GM12878 (cell line): ENCODE measurements at regions not wholly inside any gene's neighbourhood (a gene's known extent, or its start where the extent isn't known, plus 50 kb on each side); places are given as distances from the start of the nearest gene placed in this dataset.

ENCODE experiments used
- EP300 ChIP-seq, 2 experiments: fragments of 150-350 bp in 1 of 2; IDR thresholded peaks; 2 replicates each; pipeline ENCODE4 v1.6.1; 2011 to 2012; ENCODE audit warnings: low read depth in 2 of 2, low read length in 2 of 2, borderline replicate concordance in 1 of 2, improper control_type of control experiment in 1 of 2, inconsistent platforms in 1 of 2; ENCODE audit not compliant: control insufficient read depth in 1 of 2
- POLR2A ChIP-seq: IDR thresholded peaks from 2 replicates; pipeline ENCODE4 v1.6.1; 2011; ENCODE audit warnings: low read depth, mild to moderate bottlenecking, low read length
- SIX5 ChIP-seq: IDR thresholded peaks from 2 replicates; pipeline ENCODE4 v1.6.1; 2011; ENCODE audit warnings: mild to moderate bottlenecking, low read depth, low read length, moderate library complexity; ENCODE audit not compliant: severe bottlenecking
- SREBF1 ChIP-seq: IDR thresholded peaks from 2 replicates; pipeline ENCODE4 v1.6.1; 2012; ENCODE audit warnings: mild to moderate bottlenecking, low read length
- TAF1 ChIP-seq: IDR thresholded peaks from 2 replicates; pipeline ENCODE4 v1.6.1; 2011; ENCODE audit warnings: mild to moderate bottlenecking, low read depth, low read length, borderline replicate concordance
- TCF12 ChIP-seq: IDR thresholded peaks from 2 replicates; pipeline ENCODE4 v1.6.1; 2011; ENCODE audit warnings: low read depth, mild to moderate bottlenecking, low read length
- ZNF274 ChIP-seq: IDR thresholded peaks from one replicate; pipeline ENCODE4 v1.8.0; 2011; ENCODE audit not compliant: insufficient read length, insufficient read depth
- TF ChIP-seq, protein P1 (sequence below), 3 experiments: IDR thresholded peaks in 2 of 3; conservative IDR thresholded peaks in 1 of 3; 2 replicates each; pipeline ENCODE4 v1.5.1; 2011; ENCODE audit warnings: low read depth in 3 of 3, low read length in 3 of 3, mild to moderate bottlenecking in 3 of 3, control low read depth in 2 of 3, moderate library complexity in 2 of 3, inconsistent platforms in 1 of 3, mixed read lengths in 1 of 3; ENCODE audit not compliant: control insufficient read depth in 2 of 3, insufficient read depth in 1 of 3; ENCODE audit errors: extremely low read depth in 1 of 3

DNA sequence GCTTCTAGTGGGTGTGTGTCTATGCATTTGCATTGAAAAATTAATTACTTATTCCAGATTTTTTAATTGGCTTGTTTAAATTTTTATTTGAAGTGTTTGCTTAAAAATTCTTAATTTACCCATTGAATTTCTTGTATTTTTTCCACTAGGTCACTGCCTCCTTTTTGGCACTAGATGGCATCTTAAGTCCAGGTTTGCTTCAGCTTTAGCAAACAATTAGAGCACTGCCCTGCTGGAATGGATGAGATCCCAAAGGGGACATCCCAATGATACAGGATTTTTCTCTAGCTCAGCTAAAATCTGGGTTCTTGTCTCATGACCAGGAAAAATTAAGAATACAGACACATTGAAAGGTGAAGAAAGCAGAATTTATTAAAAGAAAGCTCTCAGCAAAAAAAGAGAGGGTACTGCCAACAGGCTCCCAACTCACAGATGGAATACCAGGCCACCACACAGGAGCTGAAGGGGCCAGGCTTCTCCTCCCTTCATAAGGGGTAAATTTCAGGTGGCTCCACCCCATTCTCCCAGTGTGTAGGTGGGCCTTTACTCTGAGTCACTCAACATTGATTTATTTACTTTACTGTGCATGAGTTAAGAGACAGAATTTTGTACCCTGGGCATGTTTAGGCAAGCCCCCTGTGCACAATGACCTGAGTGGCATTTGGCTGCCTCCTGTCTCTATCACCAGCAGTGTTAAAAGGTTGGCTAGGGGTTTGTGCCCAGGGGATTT, 532.4 kb downstream of the ANXA1 start:
- TF ChIP-seq TAF1 (no peak), POLR2A (no peak), SIX5 (no peak), ZNF274 (no peak), TCF12 (no peak), SREBF1 (no peak), EP300 (IDR thresholded peaks at IDR 0.05; ENCODE audit: borderline replicate concordance in 1 of 2, control insufficient read depth in 1 of 2, low read depth in 2 of 2, low read length in 2 of 2) (no peak)
- TF ChIP-seq, protein P1, sequence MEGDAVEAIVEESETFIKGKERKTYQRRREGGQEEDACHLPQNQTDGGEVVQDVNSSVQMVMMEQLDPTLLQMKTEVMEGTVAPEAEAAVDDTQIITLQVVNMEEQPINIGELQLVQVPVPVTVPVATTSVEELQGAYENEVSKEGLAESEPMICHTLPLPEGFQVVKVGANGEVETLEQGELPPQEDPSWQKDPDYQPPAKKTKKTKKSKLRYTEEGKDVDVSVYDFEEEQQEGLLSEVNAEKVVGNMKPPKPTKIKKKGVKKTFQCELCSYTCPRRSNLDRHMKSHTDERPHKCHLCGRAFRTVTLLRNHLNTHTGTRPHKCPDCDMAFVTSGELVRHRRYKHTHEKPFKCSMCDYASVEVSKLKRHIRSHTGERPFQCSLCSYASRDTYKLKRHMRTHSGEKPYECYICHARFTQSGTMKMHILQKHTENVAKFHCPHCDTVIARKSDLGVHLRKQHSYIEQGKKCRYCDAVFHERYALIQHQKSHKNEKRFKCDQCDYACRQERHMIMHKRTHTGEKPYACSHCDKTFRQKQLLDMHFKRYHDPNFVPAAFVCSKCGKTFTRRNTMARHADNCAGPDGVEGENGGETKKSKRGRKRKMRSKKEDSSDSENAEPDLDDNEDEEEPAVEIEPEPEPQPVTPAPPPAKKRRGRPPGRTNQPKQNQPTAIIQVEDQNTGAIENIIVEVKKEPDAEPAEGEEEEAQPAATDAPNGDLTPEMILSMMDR (IDR thresholded peaks at IDR 0.05 in 2 of 3, conservative IDR thresholded peaks at IDR 0.05 in 1 of 3; ENCODE audit: control insufficient read depth in 2 of 3, extremely low read depth in 1 of 3, insufficient read depth in 1 of 3, low read depth in 3 of 3, low read length in 3 of 3), result peak; percentile 47 to 67 (median 53); a peak in 5 of 6 replicates
